ENCODE measurements at regions not wholly inside any gene's neighbourhood (a gene's known extent, or its start where the extent isn't known, plus 50 kb on each side); places are given as distances from the start of the nearest gene placed in this dataset.

DNA sequence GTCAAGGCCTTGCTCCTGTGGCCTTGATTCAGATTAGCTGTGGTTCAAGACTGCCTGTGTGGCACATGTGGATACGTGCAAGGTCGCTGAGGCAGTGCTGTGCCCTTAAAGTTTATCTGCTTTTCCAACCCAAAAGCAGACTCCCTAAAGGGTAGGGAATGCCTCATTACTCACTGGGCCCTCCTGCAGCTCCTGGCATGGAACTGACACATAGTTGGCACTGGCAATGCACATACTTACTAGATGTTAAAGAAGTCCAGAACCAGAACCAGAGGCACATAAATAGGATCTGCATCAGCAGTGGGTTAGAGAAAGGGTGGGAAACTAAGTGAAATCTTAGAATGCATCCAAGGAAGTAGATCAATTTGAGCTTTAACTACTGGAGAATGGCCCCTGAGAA, 90.6 kb upstream of the MLN start:
- H3K27ac Mint-ChIP-seq (ENCODE audit: unreplicated experiment), result no peak overlapping the region
- peaks cover 5% of the 10 kb centered on the region for H3K27me3 Mint-ChIP-seq (ENCODE audit: unreplicated experiment)

DNA sequence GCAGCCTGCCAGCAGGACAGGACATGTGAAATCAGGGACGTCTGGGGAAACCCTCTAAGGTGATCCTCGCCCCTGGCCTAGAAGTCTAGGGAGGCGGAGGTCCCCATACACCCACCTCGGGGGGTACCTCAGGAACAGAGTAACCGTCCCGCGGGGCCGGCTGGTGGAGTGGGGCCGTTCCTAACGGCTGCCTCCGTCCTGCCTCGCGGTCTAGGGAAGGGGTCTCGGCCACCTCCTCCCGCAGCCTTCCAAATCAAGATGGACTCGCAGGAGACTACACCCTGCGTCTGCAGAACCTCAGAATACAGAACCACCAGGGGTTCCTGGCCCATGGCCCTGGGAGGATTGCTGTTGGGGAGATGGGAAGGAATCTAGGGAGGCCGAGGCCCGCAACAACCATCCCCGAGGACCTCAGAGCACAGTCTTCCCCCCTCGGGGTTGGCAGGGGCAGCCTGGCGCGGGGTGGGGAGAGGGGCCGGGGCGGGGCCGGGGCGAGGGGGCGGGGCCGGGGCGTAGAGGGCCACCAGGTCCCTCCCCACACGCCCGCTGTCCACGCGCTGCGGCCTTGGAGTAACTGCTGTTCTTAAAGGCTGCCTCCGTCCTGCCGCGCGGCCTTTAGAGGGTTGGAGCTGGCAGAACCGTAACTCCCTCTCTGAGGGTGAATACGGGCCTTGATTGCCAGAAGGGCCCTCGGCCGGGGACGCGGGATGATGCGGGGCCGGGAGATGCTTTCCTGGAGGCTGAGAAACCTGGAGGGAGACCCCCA, 89.0 kb upstream of the MLN start:
- Mint-ChIP-seq H3K4me3 (ENCODE audit: unreplicated experiment) (no peak overlapping the region), H3K27me3 (ENCODE audit: unreplicated experiment) (peaks cover 5% of the 10 kb centered on the region), H3K4me1 (ENCODE audit: unreplicated experiment) (peaks cover 10% of the 10 kb centered on the region), H3K27ac (ENCODE audit: unreplicated experiment) (no peak overlapping the region), H3K9me3 (ENCODE audit: unreplicated experiment) (no peaks in the 10 kb centered on the region), H3K36me3 (ENCODE audit: low read depth, unreplicated experiment) (no peaks in the 10 kb centered on the region)
- no peak for DNase-seq (ENCODE audit: low spot score)
- TF ChIP-seq, protein P1, sequence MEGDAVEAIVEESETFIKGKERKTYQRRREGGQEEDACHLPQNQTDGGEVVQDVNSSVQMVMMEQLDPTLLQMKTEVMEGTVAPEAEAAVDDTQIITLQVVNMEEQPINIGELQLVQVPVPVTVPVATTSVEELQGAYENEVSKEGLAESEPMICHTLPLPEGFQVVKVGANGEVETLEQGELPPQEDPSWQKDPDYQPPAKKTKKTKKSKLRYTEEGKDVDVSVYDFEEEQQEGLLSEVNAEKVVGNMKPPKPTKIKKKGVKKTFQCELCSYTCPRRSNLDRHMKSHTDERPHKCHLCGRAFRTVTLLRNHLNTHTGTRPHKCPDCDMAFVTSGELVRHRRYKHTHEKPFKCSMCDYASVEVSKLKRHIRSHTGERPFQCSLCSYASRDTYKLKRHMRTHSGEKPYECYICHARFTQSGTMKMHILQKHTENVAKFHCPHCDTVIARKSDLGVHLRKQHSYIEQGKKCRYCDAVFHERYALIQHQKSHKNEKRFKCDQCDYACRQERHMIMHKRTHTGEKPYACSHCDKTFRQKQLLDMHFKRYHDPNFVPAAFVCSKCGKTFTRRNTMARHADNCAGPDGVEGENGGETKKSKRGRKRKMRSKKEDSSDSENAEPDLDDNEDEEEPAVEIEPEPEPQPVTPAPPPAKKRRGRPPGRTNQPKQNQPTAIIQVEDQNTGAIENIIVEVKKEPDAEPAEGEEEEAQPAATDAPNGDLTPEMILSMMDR (IDR thresholded peaks at IDR 0.05; ENCODE audit: unreplicated experiment), result no peak

More for the DNA sequence above, 90.6 kb upstream of the MLN start:
- no peak overlapping the region for H3K4me3 Mint-ChIP-seq (ENCODE audit: unreplicated experiment)
- TF ChIP-seq, protein P1 (IDR thresholded peaks at IDR 0.05; ENCODE audit: unreplicated experiment), result no peak
- DNase-seq (ENCODE audit: low spot score), result no peak
- H3K9me3 Mint-ChIP-seq (ENCODE audit: unreplicated experiment), result no peaks in the 10 kb centered on the region
- peaks cover 13% of the 10 kb centered on the region for H3K4me1 Mint-ChIP-seq (ENCODE audit: unreplicated experiment)
- no peaks in the 10 kb centered on the region for H3K36me3 Mint-ChIP-seq (ENCODE audit: low read depth, unreplicated experiment)

DNA sequence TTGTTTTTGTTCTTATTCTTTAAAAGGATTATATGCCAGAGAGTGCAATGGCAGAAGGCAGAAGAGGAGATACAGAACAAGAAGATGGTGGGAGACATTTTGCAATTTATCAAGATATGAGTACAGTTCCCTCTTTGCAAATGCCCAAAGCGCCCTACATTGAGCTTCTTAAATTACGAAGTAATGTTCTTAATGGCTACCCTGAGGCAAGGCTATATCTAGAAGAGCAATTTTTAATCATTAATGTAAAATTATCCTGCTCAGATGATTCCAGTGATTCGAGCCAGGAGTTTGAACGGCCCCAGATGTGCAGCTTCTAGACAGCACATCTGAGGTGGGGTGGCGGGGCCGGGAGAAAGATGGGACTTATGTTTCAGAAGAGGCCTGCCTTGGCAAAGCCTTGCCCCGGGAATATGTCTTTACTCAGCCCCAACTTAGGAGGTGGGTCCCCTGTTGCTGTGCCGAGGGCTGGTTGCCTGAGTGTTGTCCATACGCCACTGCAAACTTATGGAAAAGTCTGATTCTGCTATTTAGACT, 84.9 kb upstream of the MLN start:
- Mint-ChIP-seq H3K4me3 (ENCODE audit: unreplicated experiment) (no peak overlapping the region), H3K27ac (ENCODE audit: unreplicated experiment) (no peak overlapping the region), H3K4me1 (ENCODE audit: unreplicated experiment) (peaks cover 6% of the 10 kb centered on the region), H3K27me3 (ENCODE audit: unreplicated experiment) (peaks cover 2% of the 10 kb centered on the region), H3K36me3 (ENCODE audit: low read depth, unreplicated experiment) (no peaks in the 10 kb centered on the region), H3K9me3 (ENCODE audit: unreplicated experiment) (no peaks in the 10 kb centered on the region)
- TF ChIP-seq, protein P1 (IDR thresholded peaks at IDR 0.05; ENCODE audit: unreplicated experiment), result no peak
- DNase-seq (ENCODE audit: low spot score), result no peak

DNA sequence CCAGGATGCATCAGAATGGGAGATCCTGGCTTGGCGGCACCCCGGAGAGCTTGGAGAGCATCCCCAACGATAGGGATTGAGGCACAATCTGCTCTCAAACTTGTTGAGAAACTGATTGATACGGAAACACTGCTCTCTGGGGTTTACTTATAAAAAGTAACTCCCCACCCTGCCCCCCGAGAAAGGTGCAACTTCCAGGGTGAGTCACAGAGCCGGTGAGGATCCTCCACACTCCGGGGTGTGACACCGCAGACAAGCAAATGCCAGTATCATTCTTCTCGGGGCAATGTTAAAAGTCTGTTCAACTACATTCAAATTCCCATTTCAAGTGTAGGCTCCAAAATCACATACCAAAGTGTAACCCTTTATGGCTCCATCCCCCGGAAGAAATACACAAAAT, 84.4 kb upstream of the MLN start:
- no peaks in the 10 kb centered on the region for H3K36me3 Mint-ChIP-seq (ENCODE audit: low read depth, unreplicated experiment)
- peaks cover under 1% of the 10 kb centered on the region for H3K27me3 Mint-ChIP-seq (ENCODE audit: unreplicated experiment)
- no peaks in the 10 kb centered on the region for H3K9me3 Mint-ChIP-seq (ENCODE audit: unreplicated experiment)
- DNase-seq (ENCODE audit: low spot score), result no peak
- TF ChIP-seq, protein P1 (IDR thresholded peaks at IDR 0.05; ENCODE audit: unreplicated experiment), result no peak
- no peak overlapping the region for H3K4me3 Mint-ChIP-seq (ENCODE audit: unreplicated experiment)
- H3K4me1 Mint-ChIP-seq (ENCODE audit: unreplicated experiment), result peaks cover 6% of the 10 kb centered on the region
- no peak overlapping the region for H3K27ac Mint-ChIP-seq (ENCODE audit: unreplicated experiment)

DNA sequence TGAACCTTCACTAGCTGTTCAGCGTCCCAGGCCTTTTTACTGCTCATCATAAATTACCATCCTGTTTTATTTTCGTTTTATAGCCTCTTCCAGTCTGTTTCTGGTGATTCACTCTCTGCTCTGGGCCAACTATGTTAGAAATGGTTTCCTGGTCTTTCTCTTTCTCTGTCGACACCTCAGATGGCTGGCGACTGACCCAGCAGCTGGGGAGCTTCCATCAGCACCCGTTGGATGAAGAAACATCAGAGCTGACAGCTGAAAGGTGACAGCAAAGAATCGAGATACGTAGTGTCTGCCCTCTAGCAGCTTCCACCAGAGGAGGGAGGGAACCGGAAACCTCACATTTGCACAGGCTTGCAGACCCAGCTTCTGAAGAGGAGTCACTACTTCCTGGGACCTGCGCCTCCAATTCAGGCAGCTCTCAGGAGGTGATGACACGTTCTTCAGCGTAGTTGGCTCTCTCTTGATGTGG, 82.9 kb upstream of the MLN start:
- no peak for DNase-seq (ENCODE audit: low spot score)
- TF ChIP-seq, protein P1 (IDR thresholded peaks at IDR 0.05; ENCODE audit: unreplicated experiment), result no peak
- Mint-ChIP-seq H3K27ac (ENCODE audit: unreplicated experiment) (no peak overlapping the region), H3K36me3 (ENCODE audit: low read depth, unreplicated experiment) (no peaks in the 10 kb centered on the region), H3K4me3 (ENCODE audit: unreplicated experiment) (no peak overlapping the region), H3K4me1 (ENCODE audit: unreplicated experiment) (peaks cover 6% of the 10 kb centered on the region), H3K9me3 (ENCODE audit: unreplicated experiment) (no peaks in the 10 kb centered on the region), H3K27me3 (ENCODE audit: unreplicated experiment) (no peaks in the 10 kb centered on the region)

Measured in endothelial cell (in vitro differentiated cells).